Ishikawa (cell line): ENCODE measurements at regions not wholly inside any gene's neighbourhood (a gene's known extent, or its start where the extent isn't known, plus 50 kb on each side); places are given as distances from the start of the nearest gene placed in this dataset.

Source experiments
- CEBPB ChIP-seq: IDR thresholded peaks from 2 replicates; pipeline ENCODE4 v1.6.1; 2012
- CREB1 ChIP-seq: IDR thresholded peaks from 2 replicates; pipeline ENCODE4 v1.6.1; 2012; ENCODE audit warnings: low read depth
- EGR1 ChIP-seq: IDR thresholded peaks from 2 replicates; pipeline ENCODE4 v1.6.1; 2012
- EP300 ChIP-seq: IDR thresholded peaks from 2 replicates; pipeline ENCODE4 v1.6.1; 2012; ENCODE audit warnings: borderline replicate concordance
- FOXM1 ChIP-seq: IDR thresholded peaks from 2 replicates; pipeline ENCODE4 v1.6.1; 2012; ENCODE audit warnings: low read depth, borderline replicate concordance
- MAX ChIP-seq: IDR thresholded peaks from 2 replicates; pipeline ENCODE4 v1.6.1; 2012
- NFIC ChIP-seq: IDR thresholded peaks from 2 replicates; pipeline ENCODE4 v1.6.1; 2012
- RAD21 ChIP-seq: IDR thresholded peaks from 2 replicates; pipeline ENCODE4 v1.6.1; 2012; ENCODE audit warnings: low read depth
- REST ChIP-seq: IDR thresholded peaks from 2 replicates; pipeline ENCODE4 v1.6.1; 2012; ENCODE audit warnings: low read depth, mild to moderate bottlenecking
- TAF1 ChIP-seq: IDR thresholded peaks from 2 replicates; pipeline ENCODE4 v1.6.1; 2012; ENCODE audit warnings: low read depth, mild to moderate bottlenecking
- TCF12 ChIP-seq: IDR thresholded peaks from 2 replicates; pipeline ENCODE4 v1.6.1; 2012; ENCODE audit warnings: low read depth
- TEAD4 ChIP-seq: IDR thresholded peaks from 2 replicates; pipeline ENCODE4 v1.6.1; 2012
- USF1 ChIP-seq: IDR thresholded peaks from 2 replicates; pipeline ENCODE4 v1.6.1; 2012
- YY1 ChIP-seq: IDR thresholded peaks from 2 replicates; pipeline ENCODE4 v1.6.1; 2012; ENCODE audit warnings: low read depth
- ZBTB7A ChIP-seq: IDR thresholded peaks from 2 replicates; pipeline ENCODE4 v1.6.1; 2012; ENCODE audit warnings: low read depth

GRCh38 chr7:142557971-142558582, 191.2 kb upstream of the PRSS1 start:
- TF ChIP-seq TCF12 = no peak
- peak; percentile 52 for TF ChIP-seq RAD21

GRCh38 chr7:142556740-142557139, 192.5 kb upstream of the PRSS1 start:
- TF ChIP-seq NFIC = peak; percentile 73
- TF ChIP-seq RAD21 = no peak
- no peak for TF ChIP-seq ZBTB7A
- TF ChIP-seq YY1 = no peak
- TF ChIP-seq CREB1 = no peak
- TF ChIP-seq REST = no peak
- TF ChIP-seq MAX = no peak
- TF ChIP-seq TAF1 = no peak
- TF ChIP-seq TCF12 = peak; percentile 83
- TF ChIP-seq EGR1 = no peak
- peak; percentile 43; the same call in 1 of the 2 replicates for TF ChIP-seq USF1
- TF ChIP-seq CEBPB = peak; percentile 41; the same call in 1 of the 2 replicates
- TF ChIP-seq FOXM1 = peak; percentile 39; the same call in 1 of the 2 replicates
- peak; percentile 86 for TF ChIP-seq TEAD4
- peak; percentile 81; the same call in 1 of the 2 replicates for TF ChIP-seq EP300

GRCh38 chr7:142554560-142555532, 194.4 kb upstream of the PRSS1 start:
- no peak for TF ChIP-seq REST
- no peak for TF ChIP-seq ZBTB7A
- no peak for TF ChIP-seq YY1
- no peak for TF ChIP-seq EP300
- no peak for TF ChIP-seq NFIC
- no peak for TF ChIP-seq RAD21
- no peak for TF ChIP-seq CREB1
- no peak for TF ChIP-seq MAX
- no peak for TF ChIP-seq TCF12
- no peak for TF ChIP-seq FOXM1
- TF ChIP-seq EGR1 = no peak
- TF ChIP-seq TEAD4 = no peak
- no peak for TF ChIP-seq USF1
- TF ChIP-seq CEBPB = no peak
- no peak for TF ChIP-seq TAF1

- TF ChIP-seq CREB1 (no peak), CEBPB (no peak), REST (no peak), TCF12 (no peak), RAD21 (no peak), MAX (no peak), FOXM1 (no peak), TAF1 (no peak), TEAD4 (no peak), USF1 (no peak), EGR1 (no peak), ZBTB7A (no peak), YY1 (no peak), NFIC (no peak), EP300 (no peak)
Observed at GRCh38 chr7:142553216-142553615, 196.1 kb upstream of the PRSS1 start.
